NCI-H345 (cell line): ENCODE measurements at regions not wholly inside any gene's neighbourhood (a gene's known extent, or its start where the extent isn't known, plus 50 kb on each side); places are given as distances from the start of the nearest gene placed in this dataset.

Source experiments
- DNase-seq: peaks from one replicate; lab custom pipeline; 2025; lab: John Stamatoyannopoulos, UW

GRCh38 chr3:181075098-181075497 lies 85.6 kb upstream of the DNAJC19 start:
- DNase-seq: no peak

GRCh38 chr3:181066143-181067087 lies 76.9 kb upstream of the DNAJC19 start:
- no peak for DNase-seq

GRCh38 chr3:181056136-181056732 lies 66.7 kb upstream of the DNAJC19 start:
- DNase-seq: no peak

GRCh38 chr3:181054538-181054937 lies 65.0 kb upstream of the DNAJC19 start:
- no peak for DNase-seq

- no peak for DNase-seq
These were observed 62.7 kb upstream of the DNAJC19 start for GRCh38 chr3:181052256-181052655.

- no peak for DNase-seq
These were observed 61.2 kb upstream of the DNAJC19 start for GRCh38 chr3:181050738-181051137.

GRCh38 chr3:181040030-181040429 lies 50.5 kb upstream of the DNAJC19 start:
- no peak for DNase-seq
